ENCODE measurements at regions not wholly inside any gene's neighbourhood (a gene's known extent, or its start where the extent isn't known, plus 50 kb on each side); places are given as distances from the start of the nearest gene placed in this dataset.

DNA sequence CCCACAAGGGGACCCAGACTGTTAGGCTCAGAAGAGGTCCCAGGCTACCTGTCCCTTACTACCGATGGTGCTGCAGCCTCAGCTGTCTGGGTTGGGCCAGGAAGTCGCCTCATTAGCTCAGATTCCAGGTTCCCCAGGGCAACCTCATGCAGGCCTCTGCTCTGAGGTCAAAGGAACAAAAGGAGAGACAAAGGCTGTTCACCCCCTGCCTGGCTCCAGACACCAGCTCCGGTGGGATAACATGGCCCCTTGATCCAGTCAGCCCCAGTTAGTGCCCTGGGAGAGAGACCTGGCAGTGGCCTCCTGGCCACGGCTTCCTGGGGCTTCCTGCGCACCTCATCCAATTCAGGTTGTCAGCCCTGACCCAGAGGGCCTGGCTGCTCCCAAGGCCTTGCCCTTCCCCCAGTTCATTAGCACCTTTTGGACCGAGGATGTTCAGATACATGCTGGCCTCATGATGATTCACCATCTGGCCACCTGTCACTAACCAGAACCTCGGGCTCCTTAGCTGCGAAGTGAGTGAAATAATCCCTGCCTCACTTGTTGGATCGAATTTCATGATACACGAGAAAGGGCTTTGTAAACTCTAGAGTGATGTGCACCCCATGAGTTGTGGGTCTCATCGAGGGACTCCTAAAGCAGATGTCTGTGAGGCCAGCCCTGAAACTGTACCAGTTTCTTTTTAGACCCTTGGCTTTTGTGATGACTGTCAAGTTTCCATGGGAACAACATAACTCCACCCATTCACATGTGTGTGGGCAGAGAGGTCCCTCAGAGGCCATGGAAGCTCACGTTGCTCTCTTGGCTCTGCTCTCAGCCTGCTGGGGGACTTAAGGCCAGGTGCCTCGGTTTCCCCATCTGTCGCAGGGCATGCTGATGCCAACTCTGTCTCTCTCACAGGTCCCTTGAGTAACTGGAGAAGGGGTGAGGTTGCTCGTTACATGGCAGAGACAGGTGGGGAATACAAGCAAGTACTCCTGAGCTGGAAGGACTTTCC is 79.5 kb upstream of the PCBD1 start:
- DNase-seq = no peak
- ChIA-PET POLR2A (no interaction called here), CTCF (no interaction called here)
- H4K20me1 ChIP-seq (ENCODE audit: control insufficient read depth, insufficient read depth, low read length, poor library complexity, severe bottlenecking) = no peaks in the 10 kb centered on the region
- intact Hi-C loops (cut with micrococcal nuclease) = no loop called here
- no peak overlapping the region for H2AFZ ChIP-seq (ENCODE audit: insufficient read depth, low read depth, low read length, poor library complexity, severe bottlenecking)
- H3K36me3 ChIP-seq (replicated peaks in 1 of 2; ENCODE audit: control extremely low read depth in 1 of 2, control insufficient read depth in 1 of 2, extremely low read depth in 1 of 2, insufficient read depth in 2 of 2, low read length in 1 of 2) = no peaks in the 10 kb centered on the region
- ATAC-seq (ENCODE audit: low read depth) = no peak
- 85% methylated on average over 11 of the region's 15 CpGs for WGBS (ENCODE audit: insufficient coverage)
- H3K9me3 ChIP-seq (ENCODE audit: control extremely low read depth in 1 of 3, control insufficient read depth in 2 of 3, insufficient read depth in 1 of 3, low read length in 2 of 3) = peaks cover 0 to 6% (median 1%) of the 10 kb centered on the region in 3 donors
- no peak overlapping the region for H3K9ac ChIP-seq (ENCODE audit: low read length)
- TF ChIP-seq EZH2 (IDR thresholded peaks at IDR 0.05; ENCODE audit: borderline replicate concordance, insufficient read depth, low read depth, low read length, poor library complexity, severe bottlenecking) (no peak), CTCF (IDR thresholded peaks at IDR 0.05) (no peak)
- Mint-ChIP-seq H3K27ac (no peak overlapping the region), H3K4me3 (no peak overlapping the region), H3K4me1 (no peaks in the 10 kb centered on the region), H3K27me3 (peaks cover 39% of the 10 kb centered on the region), H3K9me3 (ENCODE audit: insufficient read depth) (peaks cover 2% of the 10 kb centered on the region)
- no peak overlapping the region for H3K4me2 ChIP-seq (replicated peaks; ENCODE audit: low read depth, low read length, poor library complexity, severe bottlenecking)
- H3K27ac ChIP-seq (ENCODE audit: low read length in 2 of 2) = no peak overlapping the region
- H3K27me3 ChIP-seq (replicated peaks in 1 of 4; ENCODE audit: control extremely low read depth in 1 of 4, control insufficient read depth in 3 of 4, insufficient read depth in 4 of 4, low read length in 3 of 4) = peaks cover 0 to 3% (median 0%) of the 10 kb centered on the region in 4 experiments
- H3K4me1 ChIP-seq (ENCODE audit: control insufficient read depth in 2 of 2, insufficient read depth in 2 of 2, low read length in 2 of 2) = no peaks in the 10 kb centered on the region
- no peaks in the 10 kb centered on the region for H3K79me2 ChIP-seq (ENCODE audit: control insufficient read depth, insufficient read depth, low read length)
- no peak overlapping the region for H3K4me3 ChIP-seq (ENCODE audit: control extremely low read depth in 1 of 5, extremely low read depth in 1 of 5, insufficient read depth in 1 of 5, low read depth in 2 of 5, low read length in 4 of 5)

- no peak for DNase-seq
- H3K36me3 ChIP-seq (replicated peaks in 1 of 2; ENCODE audit: control extremely low read depth in 1 of 2, control insufficient read depth in 1 of 2, extremely low read depth in 1 of 2, insufficient read depth in 2 of 2, low read length in 1 of 2) = no peaks in the 10 kb centered on the region
- H4K20me1 ChIP-seq (ENCODE audit: control insufficient read depth, insufficient read depth, low read length, poor library complexity, severe bottlenecking) = no peaks in the 10 kb centered on the region
- H3K27ac ChIP-seq (ENCODE audit: low read length in 2 of 2) = no peak overlapping the region
- peaks cover 0 to 6% (median 1%) of the 10 kb centered on the region in 3 donors for H3K9me3 ChIP-seq (ENCODE audit: control extremely low read depth in 1 of 3, control insufficient read depth in 2 of 3, insufficient read depth in 1 of 3, low read length in 2 of 3)
- no peak overlapping the region for H3K4me2 ChIP-seq (replicated peaks; ENCODE audit: low read depth, low read length, poor library complexity, severe bottlenecking)
- Mint-ChIP-seq H3K4me1 (no peaks in the 10 kb centered on the region), H3K27ac (no peak overlapping the region), H3K4me3 (no peak overlapping the region), H3K9me3 (ENCODE audit: insufficient read depth) (peaks cover 2% of the 10 kb centered on the region), H3K27me3 (peaks cover 34% of the 10 kb centered on the region)
- ChIA-PET POLR2A (no interaction called here), CTCF (no interaction called here)
- no peak for TF ChIP-seq CTCF (IDR thresholded peaks at IDR 0.05)
- no peak for TF ChIP-seq EZH2 (IDR thresholded peaks at IDR 0.05; ENCODE audit: borderline replicate concordance, insufficient read depth, low read depth, low read length, poor library complexity, severe bottlenecking)
- ATAC-seq (ENCODE audit: low read depth) = no peak
- 83% methylated on average over 4 of the region's 6 CpGs for WGBS (ENCODE audit: insufficient coverage)
- H3K4me3 ChIP-seq (ENCODE audit: control extremely low read depth in 1 of 5, extremely low read depth in 1 of 5, insufficient read depth in 1 of 5, low read depth in 2 of 5, low read length in 4 of 5) = no peak overlapping the region
- peaks cover 0 to 3% (median 0%) of the 10 kb centered on the region in 4 experiments for H3K27me3 ChIP-seq (replicated peaks in 1 of 4; ENCODE audit: control extremely low read depth in 1 of 4, control insufficient read depth in 3 of 4, insufficient read depth in 4 of 4, low read length in 3 of 4)
- no peaks in the 10 kb centered on the region for H3K79me2 ChIP-seq (ENCODE audit: control insufficient read depth, insufficient read depth, low read length)
- no peak overlapping the region for H3K9ac ChIP-seq (ENCODE audit: low read length)
- no peaks in the 10 kb centered on the region for H3K4me1 ChIP-seq (ENCODE audit: control insufficient read depth in 2 of 2, insufficient read depth in 2 of 2, low read length in 2 of 2)
- intact Hi-C loops (cut with micrococcal nuclease) = no loop called here
- no peak overlapping the region for H2AFZ ChIP-seq (ENCODE audit: insufficient read depth, low read depth, low read length, poor library complexity, severe bottlenecking)
These were observed 80.8 kb upstream of the PCBD1 start for GRCh38 chr10:70969188-70969587.
